Tibial nerve (tissue), 4 donors: ENCODE measurements at regions not wholly inside any gene's neighbourhood (a gene's known extent, or its start where the extent isn't known, plus 50 kb on each side); places are given as distances from the start of the nearest gene placed in this dataset.

Experiments used
- EP300 ChIP-seq, 2 donors: sonication (generic); formaldehyde crosslinking; IDR thresholded peaks; one replicate each; pipeline ENCODE4 v1.6.1; 2017; ENCODE audit warnings: antibody characterized with exemption in 2 of 2, mild to moderate bottlenecking in 1 of 2
- POLR2A ChIP-seq, 2 donors: fragments of 450-650 bp; IDR thresholded peaks; one replicate each; pipeline ENCODE4 v1.6.1; 2017; ENCODE audit warnings: antibody characterized with exemption in 2 of 2, mild to moderate bottlenecking in 2 of 2, moderate library complexity in 2 of 2
- TF ChIP-seq, protein P1 (sequence below), 5 experiments: fragments of 200-600 bp in 3 of 5; fragments of 450-650 bp in 2 of 5; sonication (generic) in 3 of 5; IDR thresholded peaks; one replicate each; pipeline ENCODE4 v1.5.1; 2016 to 2019; ENCODE audit warnings: antibody characterized with exemption in 5 of 5, mild to moderate bottlenecking in 3 of 5, moderate library complexity in 2 of 5

DNA sequence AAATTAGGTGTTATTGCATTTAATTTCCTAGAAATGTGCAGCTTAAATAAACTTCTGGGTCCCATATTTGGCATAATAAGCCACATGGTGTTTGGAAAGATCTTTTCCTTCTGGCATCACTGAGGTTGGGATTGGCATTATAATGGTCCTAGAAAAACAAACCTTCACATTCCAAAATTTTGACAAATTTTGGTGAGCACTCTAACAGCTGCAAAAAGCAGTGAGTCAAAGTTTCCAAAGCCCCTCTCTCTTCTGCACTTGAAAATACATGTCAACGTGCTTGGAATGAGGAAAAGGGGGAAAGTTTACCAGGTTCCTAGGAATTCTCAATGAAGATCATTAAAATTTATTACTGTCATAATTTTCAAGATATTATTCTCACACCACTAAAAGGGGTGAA, 77.8 kb upstream of the STK17B start:
- TF ChIP-seq, protein P1, sequence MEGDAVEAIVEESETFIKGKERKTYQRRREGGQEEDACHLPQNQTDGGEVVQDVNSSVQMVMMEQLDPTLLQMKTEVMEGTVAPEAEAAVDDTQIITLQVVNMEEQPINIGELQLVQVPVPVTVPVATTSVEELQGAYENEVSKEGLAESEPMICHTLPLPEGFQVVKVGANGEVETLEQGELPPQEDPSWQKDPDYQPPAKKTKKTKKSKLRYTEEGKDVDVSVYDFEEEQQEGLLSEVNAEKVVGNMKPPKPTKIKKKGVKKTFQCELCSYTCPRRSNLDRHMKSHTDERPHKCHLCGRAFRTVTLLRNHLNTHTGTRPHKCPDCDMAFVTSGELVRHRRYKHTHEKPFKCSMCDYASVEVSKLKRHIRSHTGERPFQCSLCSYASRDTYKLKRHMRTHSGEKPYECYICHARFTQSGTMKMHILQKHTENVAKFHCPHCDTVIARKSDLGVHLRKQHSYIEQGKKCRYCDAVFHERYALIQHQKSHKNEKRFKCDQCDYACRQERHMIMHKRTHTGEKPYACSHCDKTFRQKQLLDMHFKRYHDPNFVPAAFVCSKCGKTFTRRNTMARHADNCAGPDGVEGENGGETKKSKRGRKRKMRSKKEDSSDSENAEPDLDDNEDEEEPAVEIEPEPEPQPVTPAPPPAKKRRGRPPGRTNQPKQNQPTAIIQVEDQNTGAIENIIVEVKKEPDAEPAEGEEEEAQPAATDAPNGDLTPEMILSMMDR (IDR thresholded peaks at IDR 0.05), result no peak
- no peak for TF ChIP-seq POLR2A (IDR thresholded peaks at IDR 0.05)
- no peak for TF ChIP-seq EP300 (IDR thresholded peaks at IDR 0.05)
